Ascending aorta (tissue), 2 donors: ENCODE measurements at regions not wholly inside any gene's neighbourhood (a gene's known extent, or its start where the extent isn't known, plus 50 kb on each side); places are given as distances from the start of the nearest gene placed in this dataset.
"Not testable (repeated sequence)": the region's sequence is repeated elsewhere in the genome, so short reads cannot be mapped to it uniquely, and the experiment has no call there.

Experiments used
- DNase-seq, 2 donors: peaks; one replicate each; pipeline ENCODE4 v3.0.0-alpha.2; 2019; ENCODE audit warnings: low spot score in 2 of 2
- H3K27ac ChIP-seq, 2 donors: fragments of 200-600 bp; sonication (generic); one replicate each; pipeline ENCODE4 v1.5.1; 2016 to 2017; ENCODE audit warnings: mild to moderate bottlenecking in 1 of 2
- H3K27me3 ChIP-seq: fragments of 200-600 bp; sonication (generic); one replicate; pipeline ENCODE4 v1.5.1; 2017
- H3K36me3 ChIP-seq, 2 donors: fragments of 200-600 bp; sonication (generic); one replicate each; pipeline ENCODE4 v1.5.1; 2016
- H3K4me1 ChIP-seq, 2 donors: fragments of 200-600 bp; sonication (generic); one replicate each; pipeline ENCODE4 v1.5.1; 2016 to 2017; ENCODE audit warnings: mild to moderate bottlenecking in 1 of 2
- H3K4me3 ChIP-seq, 2 donors: fragments of 200-600 bp; sonication (generic); one replicate each; pipeline ENCODE4 v1.5.1; 2016 to 2017; ENCODE audit warnings: mild to moderate bottlenecking in 1 of 2
- H3K9me3 ChIP-seq, 2 donors: fragments of 200-600 bp; sonication (generic); one replicate each; pipeline ENCODE4 v1.5.1; 2016
- intact Hi-C: fragments of 100-400 bp; cut with DNase I; formaldehyde crosslinking; loops from one replicate; pipeline ENCODE4 v1.15.1; 2023
- TF ChIP-seq, protein P1 (sequence below), 3 experiments: fragments of 200-600 bp in 2 of 3; fragments of 450-650 bp in 1 of 3; sonication (generic) in 2 of 3; IDR thresholded peaks; one replicate each; pipeline ENCODE4 v1.5.1; 2016 to 2019; ENCODE audit warnings: antibody characterized with exemption in 3 of 3, mild to moderate bottlenecking in 1 of 3, moderate library complexity in 1 of 3

DNA sequence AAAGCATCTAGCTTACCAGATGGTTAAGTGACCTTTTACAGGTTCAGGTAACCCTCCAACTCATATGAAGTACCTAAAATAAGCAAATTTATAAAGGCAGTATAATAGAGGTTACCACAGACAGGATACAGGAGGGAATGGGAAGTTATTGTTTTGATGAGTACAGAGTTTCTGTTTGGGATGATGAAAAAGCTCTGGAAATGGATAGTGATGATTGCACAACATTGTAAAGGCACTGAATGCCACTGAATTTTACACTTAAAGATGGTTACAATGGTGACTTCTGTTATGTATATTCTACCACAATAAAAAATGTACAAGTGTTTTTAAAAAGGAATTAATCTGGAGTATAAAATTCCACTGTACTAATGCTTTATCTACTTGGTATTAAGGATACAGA lies 75.0 kb upstream of the NIPBL start:
- Histone ChIP-seq H3K36me3 (no peaks in the 10 kb centered on the region), H3K9me3 (no peaks in the 10 kb centered on the region), H3K27me3 (no peaks in the 10 kb centered on the region), H3K4me3 (no peak overlapping the region), H3K4me1 (no peaks in the 10 kb centered on the region), H3K27ac (no peak overlapping the region)
- DNase-seq = no peak
- TF ChIP-seq, protein P1, sequence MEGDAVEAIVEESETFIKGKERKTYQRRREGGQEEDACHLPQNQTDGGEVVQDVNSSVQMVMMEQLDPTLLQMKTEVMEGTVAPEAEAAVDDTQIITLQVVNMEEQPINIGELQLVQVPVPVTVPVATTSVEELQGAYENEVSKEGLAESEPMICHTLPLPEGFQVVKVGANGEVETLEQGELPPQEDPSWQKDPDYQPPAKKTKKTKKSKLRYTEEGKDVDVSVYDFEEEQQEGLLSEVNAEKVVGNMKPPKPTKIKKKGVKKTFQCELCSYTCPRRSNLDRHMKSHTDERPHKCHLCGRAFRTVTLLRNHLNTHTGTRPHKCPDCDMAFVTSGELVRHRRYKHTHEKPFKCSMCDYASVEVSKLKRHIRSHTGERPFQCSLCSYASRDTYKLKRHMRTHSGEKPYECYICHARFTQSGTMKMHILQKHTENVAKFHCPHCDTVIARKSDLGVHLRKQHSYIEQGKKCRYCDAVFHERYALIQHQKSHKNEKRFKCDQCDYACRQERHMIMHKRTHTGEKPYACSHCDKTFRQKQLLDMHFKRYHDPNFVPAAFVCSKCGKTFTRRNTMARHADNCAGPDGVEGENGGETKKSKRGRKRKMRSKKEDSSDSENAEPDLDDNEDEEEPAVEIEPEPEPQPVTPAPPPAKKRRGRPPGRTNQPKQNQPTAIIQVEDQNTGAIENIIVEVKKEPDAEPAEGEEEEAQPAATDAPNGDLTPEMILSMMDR (IDR thresholded peaks at IDR 0.05) = no peak
- intact Hi-C loops = no loop called here

DNA sequence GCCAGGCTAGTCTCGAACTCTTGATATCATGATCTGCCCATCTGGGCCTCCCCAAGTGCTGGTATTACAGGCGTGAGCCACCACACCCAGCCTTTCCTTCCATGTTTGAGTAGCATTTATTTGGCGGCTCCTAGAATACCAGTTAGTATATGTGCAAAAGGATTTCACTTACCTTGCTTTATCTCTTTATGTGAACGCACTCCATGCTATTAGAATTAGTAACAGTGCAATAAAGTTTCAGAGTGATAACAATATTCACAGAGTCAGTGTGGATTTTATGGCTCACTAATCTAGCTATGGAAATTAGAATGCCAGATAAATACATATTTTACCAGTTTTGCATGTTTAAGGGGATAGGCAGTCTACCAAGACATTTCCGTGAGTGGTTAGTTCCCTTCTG lies 74.4 kb upstream of the NIPBL start:
- Histone ChIP-seq H3K36me3 (no peaks in the 10 kb centered on the region), H3K4me1 (no peaks in the 10 kb centered on the region), H3K27me3 (no peaks in the 10 kb centered on the region), H3K27ac (no peak overlapping the region), H3K4me3 (no peak overlapping the region), H3K9me3 (no peaks in the 10 kb centered on the region)
- TF ChIP-seq, protein P1 (IDR thresholded peaks at IDR 0.05) = no peak
- intact Hi-C loops = no loop called here
- DNase-seq = no peak

DNA sequence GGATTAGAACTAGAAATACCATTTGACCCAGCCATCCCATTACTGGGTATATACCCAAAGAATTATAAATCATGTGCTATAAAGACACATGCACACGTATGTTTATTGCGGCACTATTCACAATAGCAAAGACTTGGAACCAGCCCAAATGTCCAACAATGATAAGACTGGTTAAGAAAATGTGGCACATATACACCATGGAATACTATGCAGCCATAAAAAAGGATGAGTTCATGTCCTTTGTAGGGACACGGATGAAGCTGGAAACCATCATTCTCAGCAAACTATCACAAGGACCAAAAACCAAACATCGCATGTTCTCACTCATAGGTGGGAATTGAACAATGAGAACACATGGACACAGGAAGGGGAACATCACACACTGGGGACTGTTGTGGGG lies 63.3 kb upstream of the NIPBL start:
- H3K27me3 ChIP-seq, H3K36me3 ChIP-seq, H3K27ac ChIP-seq, H3K4me1 ChIP-seq, H3K4me3 ChIP-seq, H3K9me3 ChIP-seq, intact Hi-C loops, DNase-seq: not testable (repeated sequence)

DNA sequence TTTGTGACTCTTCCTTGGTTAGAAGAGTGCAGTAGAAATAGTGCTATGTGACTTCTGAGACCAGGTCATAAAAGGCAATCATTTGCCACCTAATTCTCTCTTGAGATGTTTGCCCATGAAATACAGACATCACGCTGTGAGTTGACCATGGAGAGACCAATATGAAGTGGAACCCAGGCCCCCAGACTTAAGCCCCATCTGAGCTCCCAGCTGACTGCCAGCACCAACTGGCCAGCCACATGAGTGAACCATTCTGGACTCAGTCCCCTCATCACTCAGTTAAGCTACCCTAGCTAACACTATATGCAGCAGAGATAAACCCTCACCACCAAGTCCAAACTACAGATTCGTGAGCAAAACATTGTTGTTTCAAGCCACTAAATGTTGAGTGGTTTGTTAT lies 60.7 kb upstream of the NIPBL start:
- intact Hi-C loops = no loop called here
- H3K27me3 ChIP-seq = no peaks in the 10 kb centered on the region
- no peaks in the 10 kb centered on the region for H3K9me3 ChIP-seq
- no peaks in the 10 kb centered on the region for H3K4me1 ChIP-seq
- H3K36me3 ChIP-seq = no peaks in the 10 kb centered on the region
- TF ChIP-seq, protein P1 (IDR thresholded peaks at IDR 0.05) = no peak
- H3K4me3 ChIP-seq = no peak overlapping the region
- H3K27ac ChIP-seq = no peak overlapping the region
- no peak for DNase-seq

DNA sequence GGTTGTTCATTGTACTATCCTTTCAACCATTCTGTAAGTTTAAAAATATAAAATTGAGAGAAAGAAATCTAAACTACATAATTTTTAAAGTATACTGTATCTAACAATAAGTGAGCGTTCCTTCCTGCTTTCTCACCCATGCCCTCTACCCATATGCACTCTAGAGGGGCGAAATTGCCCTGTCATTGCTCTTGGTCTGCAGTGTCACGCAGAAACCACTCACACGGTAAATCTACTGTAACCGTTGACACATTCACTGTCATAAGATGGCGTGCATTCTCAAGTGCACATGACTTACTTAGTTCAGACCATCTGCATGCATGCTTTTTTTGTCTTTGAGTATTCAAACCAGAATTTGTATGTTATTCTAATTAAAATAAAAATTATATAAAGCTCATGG lies 55.7 kb upstream of the NIPBL start:
- Histone ChIP-seq H3K9me3 (no peaks in the 10 kb centered on the region), H3K4me3 (no peak overlapping the region), H3K36me3 (no peaks in the 10 kb centered on the region), H3K4me1 (no peaks in the 10 kb centered on the region), H3K27ac (no peak overlapping the region), H3K27me3 (no peaks in the 10 kb centered on the region)
- intact Hi-C loops = no loop called here
- TF ChIP-seq, protein P1 (IDR thresholded peaks at IDR 0.05) = no peak
- DNase-seq = no peak

DNA sequence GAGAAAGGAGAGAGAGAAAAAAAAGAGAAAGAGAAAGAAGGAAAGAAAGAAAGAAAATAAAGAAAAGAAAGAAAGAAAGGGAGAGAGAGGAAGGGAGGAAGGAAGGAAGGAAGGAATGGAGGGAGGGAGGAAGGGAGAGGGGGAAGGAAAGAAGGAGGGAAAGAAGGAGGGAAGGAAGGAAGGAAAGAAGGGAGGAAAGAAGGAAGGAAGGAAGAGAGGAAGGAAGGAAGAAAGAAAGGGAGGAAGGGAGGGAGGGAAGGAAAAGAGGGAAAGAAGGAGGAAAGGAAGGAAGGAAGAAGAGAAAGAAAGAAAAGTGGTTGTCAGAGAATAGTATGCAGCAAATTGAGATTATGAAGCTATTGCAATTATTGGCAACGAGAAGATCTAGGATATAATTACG lies 49.9 kb upstream of the NIPBL start:
- intact Hi-C loops = no loop called here

More for the DNA sequence above, 49.9 kb upstream of the NIPBL start:
- no peak overlapping the region for H3K27ac ChIP-seq
- TF ChIP-seq, protein P1 (IDR thresholded peaks at IDR 0.05) = no peak
- no peak overlapping the region for H3K4me3 ChIP-seq
- no peak for DNase-seq
- no peaks in the 10 kb centered on the region for H3K9me3 ChIP-seq
- H3K4me1 ChIP-seq = no peaks in the 10 kb centered on the region
- no peaks in the 10 kb centered on the region for H3K27me3 ChIP-seq
- no peaks in the 10 kb centered on the region for H3K36me3 ChIP-seq
